Loucy (cell line): ENCODE measurements at regions not wholly inside any gene's neighbourhood (a gene's known extent, or its start where the extent isn't known, plus 50 kb on each side); places are given as distances from the start of the nearest gene placed in this dataset.

Experiments used
- H2AFZ ChIP-seq: fragments of 200-600 bp; sonication (generic); 2 replicates; pipeline ENCODE4 v1.6.0; 2016; ENCODE audit warnings: antibody characterized with exemption, mild to moderate bottlenecking, low read length, moderate library complexity
- H3F3A ChIP-seq: fragments of 200-600 bp; 2 replicates; pipeline ENCODE4 v1.6.0; 2016; ENCODE audit warnings: antibody characterized with exemption, low read depth, mild to moderate bottlenecking
- H3K27me3 ChIP-seq: fragments of 200-600 bp; sonication (generic); 2 replicates; pipeline ENCODE4 v1.6.1; 2014; ENCODE audit warnings: low read length, mild to moderate bottlenecking; ENCODE audit not compliant: insufficient read depth, poor library complexity, severe bottlenecking
- H3K36me3 ChIP-seq: fragments of 200-600 bp; sonication (generic); 2 replicates; pipeline ENCODE4 v1.6.1; 2016; ENCODE audit warnings: low read length; ENCODE audit not compliant: insufficient read depth
- H3K4me1 ChIP-seq: fragments of 200-600 bp; sonication (generic); 2 replicates; pipeline ENCODE4 v1.5.1; 2014; ENCODE audit warnings: low read length, mild to moderate bottlenecking; ENCODE audit not compliant: insufficient read depth, poor library complexity, severe bottlenecking
- H3K4me2 ChIP-seq: fragments of 200-600 bp; sonication (generic); 2 replicates; pipeline ENCODE4 v1.6.0; 2014; ENCODE audit warnings: antibody characterized with exemption, low read length, low read depth, mild to moderate bottlenecking; ENCODE audit not compliant: poor library complexity, severe bottlenecking
- H3K4me3 ChIP-seq: fragments of 200-600 bp; sonication (generic); 2 replicates; pipeline ENCODE4 v1.5.1; 2014; ENCODE audit warnings: low read length, mild to moderate bottlenecking, mixed read lengths; ENCODE audit not compliant: poor library complexity, severe bottlenecking
- H3K79me2 ChIP-seq: fragments of 200-600 bp; sonication (generic); 2 replicates; pipeline ENCODE4 v1.6.1; 2014; ENCODE audit warnings: low read length; ENCODE audit not compliant: insufficient read depth
- H3K9ac ChIP-seq: fragments of 200-600 bp; sonication (generic); 2 replicates; pipeline ENCODE4 v1.6.0; 2014; ENCODE audit warnings: mild to moderate bottlenecking, low read depth, low read length, moderate library complexity; ENCODE audit not compliant: poor library complexity, severe bottlenecking
- H3K9me2 ChIP-seq: fragments of 200-600 bp; sonication (generic); replicated peaks from 2 replicates; pipeline ENCODE4 v1.6.1; 2016; ENCODE audit warnings: low read depth, low read length, mixed read lengths
- H3K9me3 ChIP-seq: fragments of 200-600 bp; sonication (generic); 2 replicates; pipeline ENCODE4 v1.6.1; 2014; ENCODE audit warnings: mild to moderate bottlenecking, antibody characterized with exemption, low read length, low read depth; ENCODE audit not compliant: insufficient read depth
- H4K20me1 ChIP-seq: fragments of 200-600 bp; sonication (generic); 2 replicates; pipeline ENCODE4 v1.6.0; 2014; ENCODE audit warnings: antibody characterized with exemption, low read length, mild to moderate bottlenecking; ENCODE audit not compliant: insufficient read depth, poor library complexity, severe bottlenecking
- CTCF ChIP-seq: fragments of 200-600 bp; sonication (generic); conservative IDR thresholded peaks from 2 replicates; pipeline ENCODE4 v1.5.1; 2014; ENCODE audit warnings: mild to moderate bottlenecking, antibody characterized with exemption, low read length
- EZH2phosphoT487 ChIP-seq: fragments of 200-600 bp; IDR thresholded peaks from 2 replicates; pipeline ENCODE4 v1.6.1; 2018; ENCODE audit warnings: antibody characterized with exemption, mild to moderate bottlenecking, moderate library complexity, borderline replicate concordance

- Histone ChIP-seq H3K4me3 (no peak overlapping the region), H2AFZ (peak overlapping the region; percentile 70; the same call in 1 of the 2 replicates), H3K79me2 (no peaks in the 10 kb centered on the region), H3K4me2 (no peak overlapping the region), H3K9ac (no peak overlapping the region), H3K27me3 (no peaks in the 10 kb centered on the region), H3K9me2 (no peaks in the 10 kb centered on the region), H3K9me3 (no peaks in the 10 kb centered on the region), H3F3A (no peaks in the 10 kb centered on the region), H3K4me1 (no peaks in the 10 kb centered on the region), H3K36me3 (no peaks in the 10 kb centered on the region), H4K20me1 (no peaks in the 10 kb centered on the region)
- TF ChIP-seq CTCF (no peak), EZH2phosphoT487 (no peak)
These were observed 494.7 kb upstream of the NECTIN3 start for GRCh38 chr3:110576960-110577359.

- peaks cover 1% of the 10 kb centered on the region for H3K4me1 ChIP-seq
- no peak overlapping the region for H3K9ac ChIP-seq
- H3K79me2 ChIP-seq: no peaks in the 10 kb centered on the region
- H3F3A ChIP-seq: no peaks in the 10 kb centered on the region
- no peaks in the 10 kb centered on the region for H3K27me3 ChIP-seq
- no peak overlapping the region for H3K4me3 ChIP-seq
- peak overlapping the region; percentile 68; the same call in 1 of the 2 replicates for H2AFZ ChIP-seq
- no peak overlapping the region for H3K4me2 ChIP-seq
- no peaks in the 10 kb centered on the region for H4K20me1 ChIP-seq
- no peaks in the 10 kb centered on the region for H3K9me3 ChIP-seq
- H3K9me2 ChIP-seq: no peaks in the 10 kb centered on the region
- no peak for TF ChIP-seq CTCF
- TF ChIP-seq EZH2phosphoT487: no peak
- H3K36me3 ChIP-seq: no peaks in the 10 kb centered on the region
These were observed 493.8 kb upstream of the NECTIN3 start for GRCh38 chr3:110577854-110578253.

- Histone ChIP-seq H3K4me1 (peaks cover 5% of the 10 kb centered on the region), H3K27me3 (no peaks in the 10 kb centered on the region), H4K20me1 (no peaks in the 10 kb centered on the region), H3K4me3 (no peak overlapping the region), H2AFZ (no peak overlapping the region; the same call in 1 of the 2 replicates), H3K9me3 (no peaks in the 10 kb centered on the region), H3K79me2 (no peaks in the 10 kb centered on the region), H3F3A (no peaks in the 10 kb centered on the region), H3K9ac (no peak overlapping the region), H3K36me3 (no peaks in the 10 kb centered on the region), H3K4me2 (no peak overlapping the region), H3K9me2 (no peaks in the 10 kb centered on the region)
- TF ChIP-seq EZH2phosphoT487: no peak
- TF ChIP-seq CTCF: no peak
These were observed 491.6 kb upstream of the NECTIN3 start for GRCh38 chr3:110579840-110580550.
